HG03520 (cell line): ENCODE measurements at regions not wholly inside any gene's neighbourhood (a gene's known extent, or its start where the extent isn't known, plus 50 kb on each side); places are given as distances from the start of the nearest gene placed in this dataset.

Experiments used
- ATAC-seq: cut with Tn5 transposase; IDR thresholded peaks from one replicate; pipeline ENCODE4 v1.9.1; 2021; ENCODE audit warnings: mild to moderate bottlenecking, moderate library complexity; ENCODE audit not compliant: unreplicated experiment

GRCh38 chr3:111471831-111472230 is 70.2 kb upstream of the CD96 start:
- ATAC-seq = no peak

GRCh38 chr3:111472556-111472955 is 69.4 kb upstream of the CD96 start:
- ATAC-seq = no peak

- no peak for ATAC-seq
Observed at GRCh38 chr3:111473550-111473949, 68.4 kb upstream of the CD96 start.

- no peak for ATAC-seq
Observed at GRCh38 chr3:111476701-111477100, 65.3 kb upstream of the CD96 start.

GRCh38 chr3:111480091-111480490 is 61.9 kb upstream of the CD96 start:
- no peak for ATAC-seq

GRCh38 chr3:111481551-111481950 is 60.4 kb upstream of the CD96 start:
- ATAC-seq = no peak

GRCh38 chr3:111482574-111482973 is 59.4 kb upstream of the CD96 start:
- no peak for ATAC-seq

GRCh38 chr3:111485086-111485485 is 56.9 kb upstream of the CD96 start:
- no peak for ATAC-seq
